HCT116 (cell line): ENCODE measurements at regions not wholly inside any gene's neighbourhood (a gene's known extent, or its start where the extent isn't known, plus 50 kb on each side); places are given as distances from the start of the nearest gene placed in this dataset.

Source experiments
- EZH2 ChIP-seq: fragments of 200-600 bp; sonication (generic); IDR thresholded peaks from 2 replicates; pipeline ENCODE4 v1.6.1; 2017; ENCODE audit warnings: antibody characterized with exemption, mixed run types
- POLR2A ChIP-seq: IDR thresholded peaks from 2 replicates; pipeline ENCODE4 v1.7.0; 2011; ENCODE audit warnings: borderline replicate concordance; ENCODE audit not compliant: insufficient read depth, insufficient read length; ENCODE audit errors: extremely low read depth
- REST ChIP-seq: IDR thresholded peaks from 2 replicates; pipeline ENCODE4 v1.6.1; 2012; ENCODE audit warnings: low read depth
- ZNF274 ChIP-seq: fragments of 200-500 bp; sonication (Bioruptor generic); IDR thresholded peaks from 2 replicates; pipeline ENCODE4 v1.6.1; 2014; ENCODE audit warnings: mild to moderate bottlenecking, low read depth, low read length, inconsistent platforms

DNA sequence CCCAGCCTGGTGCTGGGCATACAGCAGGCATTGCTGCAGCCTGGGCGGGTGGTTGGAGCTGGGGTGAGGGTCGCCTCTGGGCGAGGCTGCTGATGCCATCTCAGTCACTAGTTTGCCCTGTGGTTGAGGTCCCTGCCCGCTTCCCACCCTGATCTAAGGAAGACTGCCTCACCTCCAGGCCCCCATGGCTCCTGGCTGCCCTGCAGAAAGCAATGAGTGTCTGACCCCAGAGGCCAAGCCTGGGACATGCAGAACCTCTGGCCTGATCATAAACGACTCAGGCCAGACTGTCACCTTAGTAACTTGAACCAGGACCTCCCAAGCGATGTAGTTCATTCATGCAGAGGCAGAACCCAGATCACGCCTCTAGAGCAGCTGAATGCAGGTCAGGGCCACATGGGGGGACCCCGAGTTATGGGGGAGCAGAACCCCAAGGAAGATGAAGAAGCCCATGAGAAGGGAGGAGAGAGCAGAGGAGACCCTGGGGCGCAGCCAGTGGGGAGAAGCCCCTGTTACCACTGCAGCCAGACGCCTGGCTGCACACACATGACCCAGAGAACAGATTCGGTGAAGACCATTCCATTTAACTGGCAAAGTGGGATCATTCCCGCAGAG is 213.9 kb downstream of the TBC1D2B start:
- TF ChIP-seq EZH2: no peak
- no peak for TF ChIP-seq ZNF274
- TF ChIP-seq REST: no peak
- no peak for TF ChIP-seq POLR2A
